Esophagus (tissue), 2 donors: ENCODE measurements at regions not wholly inside any gene's neighbourhood (a gene's known extent, or its start where the extent isn't known, plus 50 kb on each side); places are given as distances from the start of the nearest gene placed in this dataset.

Experiments used
- H3K27ac ChIP-seq, 2 donors: one replicate each; pipeline ENCODE4 v1.5.1; 2013; ENCODE audit warnings: low read depth in 2 of 2, mild to moderate bottlenecking in 2 of 2, inconsistent platforms in 1 of 2, low read length in 1 of 2, moderate library complexity in 1 of 2
- H3K27me3 ChIP-seq, 2 donors: one replicate each; pipeline ENCODE4 v1.6.1; 2013; ENCODE audit warnings: low read length in 2 of 2, control low read depth in 1 of 2, mild to moderate bottlenecking in 1 of 2; ENCODE audit not compliant: insufficient read depth in 2 of 2, control insufficient read depth in 1 of 2
- H3K36me3 ChIP-seq, 2 donors: one replicate each; pipeline ENCODE4 v1.6.1; 2013; ENCODE audit warnings: low read length in 1 of 2; ENCODE audit not compliant: control insufficient read depth in 2 of 2, insufficient read depth in 2 of 2
- H3K4me1 ChIP-seq, 2 donors: one replicate each; pipeline ENCODE4 v1.6.1; 2013; ENCODE audit warnings: low read length in 1 of 2; ENCODE audit not compliant: control insufficient read depth in 2 of 2, insufficient read depth in 2 of 2
- H3K4me3 ChIP-seq, 2 donors: one replicate each; pipeline ENCODE4 v1.5.1; 2013; ENCODE audit warnings: low read length in 2 of 2, mild to moderate bottlenecking in 2 of 2, low read depth in 1 of 2, moderate library complexity in 1 of 2
- H3K9me3 ChIP-seq, 2 donors: one replicate each; pipeline ENCODE4 v1.6.1; 2013; ENCODE audit warnings: mild to moderate bottlenecking in 2 of 2, low read depth in 1 of 2, low read length in 1 of 2, moderate library complexity in 1 of 2; ENCODE audit not compliant: control insufficient read depth in 2 of 2, insufficient read depth in 1 of 2
- WGBS, 2 donors: extraction: QIAGEN DNeasy Blood & Tissue Kit; methylation state at CpG; one replicate each; pipeline ENCODE4 v1.1.7; 2013; 5-methylcytosine and 5-hydroxymethylcytosine counted together
- donor health status: healthy with polysubstance abuse.
- donor health status: Bipolar disorder and iron deficiency.

DNA sequence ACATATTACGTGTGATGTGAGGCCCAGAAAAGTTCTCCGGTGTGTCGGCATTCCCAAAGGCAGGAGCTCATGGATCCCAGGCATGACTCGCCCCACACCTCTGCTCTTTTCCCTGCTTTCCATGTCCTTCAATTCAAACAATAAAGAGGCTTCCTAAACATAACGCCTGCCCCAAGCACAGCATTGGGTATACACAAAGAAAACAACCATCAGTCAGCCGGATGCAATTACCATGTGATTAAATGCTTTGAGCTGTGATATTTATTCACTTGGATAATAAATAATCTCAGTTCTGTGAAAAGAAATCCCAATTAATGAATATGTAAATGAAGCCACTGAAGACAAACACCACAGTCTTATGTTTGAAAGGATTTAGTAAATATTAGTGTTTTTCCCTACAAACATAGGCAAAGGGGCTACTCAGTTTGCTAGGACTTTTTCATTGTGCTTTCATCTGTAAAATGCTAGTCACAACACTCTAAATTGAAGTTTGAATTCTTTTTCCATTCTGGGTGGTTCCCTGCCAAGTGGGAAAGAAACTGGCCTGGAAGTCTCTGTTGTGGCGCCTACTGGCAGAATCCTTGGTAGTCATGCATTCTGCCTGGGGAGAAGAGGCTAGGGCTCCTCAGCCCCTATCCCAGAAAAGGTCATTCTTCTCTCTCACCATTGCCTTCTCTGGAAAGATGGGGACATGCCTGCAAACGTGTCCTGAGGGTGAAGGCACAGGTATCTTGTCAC is 144.7 kb downstream of the COL6A3 start:
- Histone ChIP-seq H3K27ac (no peak overlapping the region), H3K36me3 (no peaks in the 10 kb centered on the region), H3K4me1 (no peaks in the 10 kb centered on the region), H3K4me3 (no peak overlapping the region), H3K27me3 (no peaks in the 10 kb centered on the region), H3K9me3 (no peaks in the 10 kb centered on the region)
- 82 to 83% methylated on average over 8 of the region's 8 CpGs for WGBS, 2 donors

DNA sequence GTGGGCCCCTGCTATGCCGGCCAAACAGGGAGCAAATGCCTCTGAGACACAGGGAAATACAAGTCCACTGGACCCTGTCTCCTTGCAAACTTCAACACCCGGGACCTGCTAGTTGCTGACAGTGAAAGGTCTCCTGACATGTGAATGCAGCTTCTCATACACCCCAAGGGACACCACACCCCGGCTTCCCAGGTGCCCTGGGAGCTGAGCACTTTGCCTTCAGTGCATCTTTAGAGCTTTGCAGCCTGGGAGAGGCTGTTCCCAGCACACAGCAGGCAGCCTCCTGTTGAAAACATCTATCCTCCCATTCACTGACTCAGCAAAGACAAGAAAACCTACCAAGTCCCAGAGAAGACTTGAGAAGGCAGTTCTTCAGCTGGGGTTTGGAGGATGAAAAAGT is 143.4 kb downstream of the COL6A3 start:
- Histone ChIP-seq H3K9me3 (no peaks in the 10 kb centered on the region), H3K27me3 (no peaks in the 10 kb centered on the region), H3K27ac (no peak overlapping the region), H3K4me1 (no peaks in the 10 kb centered on the region), H3K36me3 (no peaks in the 10 kb centered on the region), H3K4me3 (no peak overlapping the region)
- 76 to 79% methylated on average over 3 of the region's 3 CpGs for WGBS, 2 donors

DNA sequence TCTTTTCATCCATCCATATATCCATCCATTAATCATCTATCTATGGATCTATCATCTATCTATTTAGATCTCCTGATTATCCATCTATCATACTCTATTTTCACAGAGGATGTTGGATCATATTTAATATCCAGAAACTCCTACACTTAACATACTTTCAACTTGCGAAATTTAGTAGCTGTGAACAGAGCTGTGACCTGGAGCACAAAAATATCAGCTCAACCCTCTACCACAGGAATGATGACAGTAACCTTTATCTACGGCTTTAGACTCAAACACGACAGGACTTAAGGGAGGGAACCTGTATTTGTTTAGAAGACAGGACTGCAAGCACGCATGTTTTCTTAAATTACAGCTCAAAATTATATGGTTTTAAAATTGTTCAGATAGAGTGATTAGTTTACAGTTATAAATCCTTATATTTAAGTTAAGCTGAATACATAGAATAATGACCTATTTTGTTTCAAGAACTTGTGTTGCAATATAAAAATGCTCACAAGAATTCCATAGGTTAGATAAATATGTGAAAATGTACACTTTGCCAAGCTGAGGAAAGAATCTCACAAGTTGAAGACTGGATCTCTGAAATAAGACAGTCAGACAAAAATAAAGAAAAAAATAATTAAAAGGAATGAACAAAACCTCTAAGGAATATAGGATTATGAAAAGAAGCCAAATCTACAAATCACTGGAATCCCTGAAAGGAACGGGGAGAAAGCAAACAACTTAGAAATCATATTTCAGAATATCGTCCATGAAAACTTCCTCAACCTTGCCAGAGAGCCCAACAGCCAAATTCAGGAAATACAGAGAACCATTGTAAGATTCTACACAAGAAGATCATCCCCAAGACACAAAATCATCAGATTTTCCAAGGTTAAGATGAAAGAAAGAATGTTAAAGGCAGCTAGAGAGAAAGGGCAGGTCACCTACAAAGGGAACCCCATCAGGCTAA is 142.0 kb downstream of the COL6A3 start:
- 84 to 88% methylated on average over 6 of the region's 6 CpGs for WGBS, 2 donors

More for the DNA sequence above, 142.0 kb downstream of the COL6A3 start:
- Histone ChIP-seq H3K27ac (no peak overlapping the region), H3K36me3 (no peaks in the 10 kb centered on the region), H3K9me3 (no peaks in the 10 kb centered on the region), H3K4me3 (no peak overlapping the region), H3K4me1 (no peaks in the 10 kb centered on the region), H3K27me3 (no peaks in the 10 kb centered on the region)
